OCI-LY3 (cell line): ENCODE measurements at regions not wholly inside any gene's neighbourhood (a gene's known extent, or its start where the extent isn't known, plus 50 kb on each side); places are given as distances from the start of the nearest gene placed in this dataset.
"Not testable (repeated sequence)": the region's sequence is repeated elsewhere in the genome, so short reads cannot be mapped to it uniquely, and the experiment has no call there.

Source experiments
- H2AFZ ChIP-seq: fragments of 200-600, 300-600 bp; shearing (Covaris generic); 2 replicates; pipeline ENCODE4 v1.6.0; 2014; ENCODE audit warnings: antibody characterized with exemption, low read depth, low read length
- H3K27ac ChIP-seq: fragments of 200-600, 300-600 bp; sonication (generic); 2 replicates; pipeline ENCODE4 v1.5.1; 2014; ENCODE audit warnings: mild to moderate bottlenecking, low read length, moderate library complexity, mixed read lengths
- H3K27me3 ChIP-seq: fragments of 200-600, 300-600 bp; sonication (generic); 2 replicates; pipeline ENCODE4 v1.6.1; 2014; ENCODE audit warnings: low read depth, low read length, mixed read lengths
- H3K36me3 ChIP-seq: fragments of 200-600, 300-600 bp; sonication (generic); replicated peaks from 2 replicates; pipeline ENCODE3; 2014; ENCODE audit warnings: low read depth, low read length, mixed read lengths
- H3K4me1 ChIP-seq: fragments of 300-600, 200-600 bp; sonication (generic); 2 replicates; pipeline ENCODE4 v1.6.1; 2014; ENCODE audit warnings: low read length, mixed read lengths
- H3K4me2 ChIP-seq: fragments of 200-600, 300-600 bp; sonication (generic); 2 replicates; pipeline ENCODE4 v1.6.1; 2014; ENCODE audit warnings: low read length, mixed read lengths
- H3K4me3 ChIP-seq: fragments of 300-600, 200-600 bp; sonication (generic); 2 replicates; pipeline ENCODE4 v1.5.1; 2014; ENCODE audit warnings: antibody characterized with exemption, mild to moderate bottlenecking, low read length, moderate library complexity
- H3K79me2 ChIP-seq: fragments of 300-600, 200-600 bp; shearing (Covaris generic); 2 replicates; pipeline ENCODE4 v1.6.1; 2014; ENCODE audit warnings: mild to moderate bottlenecking, low read length, mixed read lengths
- H3K9ac ChIP-seq: fragments of 300-600, 200-600 bp; shearing (Covaris generic); 2 replicates; pipeline ENCODE4 v1.6.0; 2014; ENCODE audit warnings: mild to moderate bottlenecking, low read length, moderate library complexity
- H3K9me3 ChIP-seq: fragments of 200-600, 300-600 bp; shearing (Covaris generic); 2 replicates; pipeline ENCODE4 v1.6.1; 2014; ENCODE audit warnings: low read length, mixed read lengths; ENCODE audit not compliant: insufficient read depth
- H4K20me1 ChIP-seq: fragments of 200-600, 300-600 bp; sonication (generic); 2 replicates; pipeline ENCODE4 v1.6.1; 2016; ENCODE audit warnings: low read length, mixed read lengths; ENCODE audit not compliant: insufficient read depth
- EZH2phosphoT487 ChIP-seq: fragments of 200-600 bp; shearing (Covaris generic); IDR thresholded peaks from 2 replicates; pipeline ENCODE4 v1.6.1; 2018; ENCODE audit warnings: antibody characterized with exemption, mixed run types, low read depth
- TF ChIP-seq, protein P1 (sequence below): fragments of 200-600, 300-600 bp; sonication (generic); IDR thresholded peaks from 2 replicates; pipeline ENCODE4 v1.5.1; 2014; ENCODE audit warnings: antibody characterized with exemption, low read length, low read depth

DNA sequence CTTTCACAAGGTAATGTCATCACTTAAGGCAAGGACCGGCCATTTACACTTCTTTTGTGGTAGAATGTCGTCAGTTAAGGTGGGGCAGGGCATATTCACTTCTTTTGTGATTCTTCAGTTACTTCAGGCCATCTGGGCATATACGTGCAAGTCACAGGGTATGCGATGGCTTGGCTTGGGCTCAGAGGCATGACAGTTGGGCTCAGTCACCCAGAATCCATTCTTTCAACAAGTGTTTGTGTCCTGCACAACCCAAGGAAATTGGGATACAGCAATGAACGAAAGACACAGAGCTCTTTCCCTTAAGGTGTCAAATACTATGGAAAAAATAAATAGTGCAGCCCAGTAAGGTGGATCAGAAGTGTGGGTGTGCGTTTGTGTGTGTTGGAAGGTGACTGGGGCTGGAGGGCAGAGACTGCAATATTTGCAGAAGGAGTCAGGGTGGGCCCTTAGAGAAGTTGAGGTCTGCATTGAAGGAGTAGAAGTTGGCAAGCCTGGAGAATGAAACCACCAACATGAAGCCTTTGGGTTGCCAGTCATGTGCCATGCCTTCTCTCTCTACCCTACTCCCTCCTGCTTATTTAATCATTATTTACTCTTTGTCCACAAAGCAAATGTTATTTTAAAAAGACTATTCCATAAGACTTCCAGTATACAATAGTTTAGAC, 222.8 kb upstream of the PRKCQ start:
- Histone ChIP-seq H3K4me3 (no peak overlapping the region), H3K36me3 (no peaks in the 10 kb centered on the region), H4K20me1 (no peaks in the 10 kb centered on the region), H3K27ac (no peak overlapping the region), H3K4me2 (no peak overlapping the region), H3K4me1 (no peaks in the 10 kb centered on the region), H3K9ac (no peak overlapping the region), H3K27me3 (no peaks in the 10 kb centered on the region), H2AFZ (no peak overlapping the region), H3K79me2 (no peaks in the 10 kb centered on the region), H3K9me3 (no peaks in the 10 kb centered on the region)
- TF ChIP-seq, protein P1, sequence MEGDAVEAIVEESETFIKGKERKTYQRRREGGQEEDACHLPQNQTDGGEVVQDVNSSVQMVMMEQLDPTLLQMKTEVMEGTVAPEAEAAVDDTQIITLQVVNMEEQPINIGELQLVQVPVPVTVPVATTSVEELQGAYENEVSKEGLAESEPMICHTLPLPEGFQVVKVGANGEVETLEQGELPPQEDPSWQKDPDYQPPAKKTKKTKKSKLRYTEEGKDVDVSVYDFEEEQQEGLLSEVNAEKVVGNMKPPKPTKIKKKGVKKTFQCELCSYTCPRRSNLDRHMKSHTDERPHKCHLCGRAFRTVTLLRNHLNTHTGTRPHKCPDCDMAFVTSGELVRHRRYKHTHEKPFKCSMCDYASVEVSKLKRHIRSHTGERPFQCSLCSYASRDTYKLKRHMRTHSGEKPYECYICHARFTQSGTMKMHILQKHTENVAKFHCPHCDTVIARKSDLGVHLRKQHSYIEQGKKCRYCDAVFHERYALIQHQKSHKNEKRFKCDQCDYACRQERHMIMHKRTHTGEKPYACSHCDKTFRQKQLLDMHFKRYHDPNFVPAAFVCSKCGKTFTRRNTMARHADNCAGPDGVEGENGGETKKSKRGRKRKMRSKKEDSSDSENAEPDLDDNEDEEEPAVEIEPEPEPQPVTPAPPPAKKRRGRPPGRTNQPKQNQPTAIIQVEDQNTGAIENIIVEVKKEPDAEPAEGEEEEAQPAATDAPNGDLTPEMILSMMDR: no peak
- TF ChIP-seq EZH2phosphoT487: no peak

DNA sequence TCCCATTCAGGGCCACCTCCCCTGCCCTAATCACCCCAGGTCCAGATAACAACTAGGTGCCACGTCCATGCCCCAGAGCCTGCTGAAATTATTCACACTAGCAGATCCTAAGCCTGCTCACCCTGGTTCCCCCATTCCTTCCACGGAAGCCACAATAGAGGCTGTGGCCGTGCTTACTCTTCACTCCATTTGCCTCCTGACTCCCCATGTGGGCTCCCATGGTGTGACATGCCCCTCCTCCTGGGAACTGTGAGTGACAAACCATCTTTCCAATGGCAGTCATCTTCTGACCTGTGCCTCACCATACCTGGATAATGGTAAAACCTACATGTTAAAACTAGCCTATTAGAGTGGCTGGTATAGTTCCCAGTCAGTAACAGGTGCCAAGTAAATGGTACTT, 216.2 kb upstream of the PRKCQ start:
- H3K27ac ChIP-seq: no peak overlapping the region
- no peaks in the 10 kb centered on the region for H3K79me2 ChIP-seq
- no peak overlapping the region for H3K4me3 ChIP-seq
- no peaks in the 10 kb centered on the region for H3K36me3 ChIP-seq
- H4K20me1 ChIP-seq: no peaks in the 10 kb centered on the region
- H3K9me3 ChIP-seq: no peaks in the 10 kb centered on the region
- H3K9ac ChIP-seq: no peak overlapping the region
- no peaks in the 10 kb centered on the region for H3K4me1 ChIP-seq
- 0 out of 2 replicates have a peak, but pooled peaks cover 4% of the 10 kb centered on the region for H3K27me3 ChIP-seq
- no peak for TF ChIP-seq EZH2phosphoT487
- TF ChIP-seq, protein P1: no peak
- no peak overlapping the region for H2AFZ ChIP-seq
- no peak overlapping the region for H3K4me2 ChIP-seq

DNA sequence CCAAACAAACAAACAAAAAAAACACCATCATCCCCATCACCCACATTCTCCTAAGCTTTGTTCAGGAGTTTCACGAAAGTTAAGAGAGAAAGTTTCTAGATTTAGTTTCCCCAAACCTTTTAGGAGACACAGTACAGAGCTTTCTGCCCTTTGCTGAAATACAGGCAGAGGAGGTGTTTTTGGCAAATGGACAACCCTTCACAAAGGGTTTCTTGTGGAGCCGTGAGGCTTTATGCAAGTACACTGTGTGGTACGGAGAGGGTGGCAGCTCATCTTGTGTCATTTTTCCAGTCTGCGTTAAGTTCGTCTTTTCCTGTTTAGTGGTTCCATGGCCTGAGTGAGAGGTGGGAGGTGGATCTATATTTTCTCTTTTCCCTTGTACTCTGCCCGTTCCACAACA, 215.5 kb upstream of the PRKCQ start:
- Histone ChIP-seq H3K79me2 (no peaks in the 10 kb centered on the region), H3K4me1 (no peaks in the 10 kb centered on the region), H3K4me2 (no peak overlapping the region), H2AFZ (no peak overlapping the region), H3K9me3 (no peaks in the 10 kb centered on the region), H3K27ac (no peak overlapping the region), H3K9ac (no peak overlapping the region), H4K20me1 (no peaks in the 10 kb centered on the region), H3K36me3 (no peaks in the 10 kb centered on the region), H3K4me3 (no peak overlapping the region), H3K27me3 (0 out of 2 replicates have a peak, but pooled peaks cover 6% of the 10 kb centered on the region)
- TF ChIP-seq, protein P1: no peak
- no peak for TF ChIP-seq EZH2phosphoT487

DNA sequence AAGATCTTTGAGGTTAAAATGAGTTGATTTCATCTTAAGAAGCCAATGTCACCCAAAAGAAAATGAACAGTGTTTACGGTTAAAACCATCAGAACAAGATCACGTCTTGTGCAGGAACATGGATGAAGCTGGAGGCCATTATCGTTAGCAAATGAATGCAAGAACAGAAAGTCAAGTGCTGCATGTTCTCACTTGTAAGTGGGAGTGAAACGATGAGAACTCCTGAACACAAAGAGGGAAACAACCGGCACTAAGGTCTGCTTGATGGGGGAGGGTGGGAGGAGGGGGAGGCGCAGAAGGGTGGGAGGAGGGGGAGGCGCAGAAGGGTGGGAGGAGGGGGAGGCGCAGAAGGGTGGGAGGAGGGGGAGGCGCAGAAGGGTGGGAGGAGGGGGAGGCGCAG, 214.8 kb upstream of the PRKCQ start:
- H3K9ac ChIP-seq, H3K79me2 ChIP-seq, H3K9me3 ChIP-seq, H3K4me2 ChIP-seq, H3K4me3 ChIP-seq, H3K27me3 ChIP-seq, H2AFZ ChIP-seq, H4K20me1 ChIP-seq, H3K27ac ChIP-seq, H3K36me3 ChIP-seq, H3K4me1 ChIP-seq: not testable (repeated sequence)
